GM21619 (cell line): ENCODE measurements at regions not wholly inside any gene's neighbourhood (a gene's known extent, or its start where the extent isn't known, plus 50 kb on each side); places are given as distances from the start of the nearest gene placed in this dataset.
"Not testable (repeated sequence)": the region's sequence is repeated elsewhere in the genome, so short reads cannot be mapped to it uniquely, and the experiment has no call there.

Experiments
- ATAC-seq: cut with Tn5 transposase; IDR thresholded peaks from one replicate; pipeline ENCODE4 v1.9.1; 2021; ENCODE audit not compliant: unreplicated experiment

DNA sequence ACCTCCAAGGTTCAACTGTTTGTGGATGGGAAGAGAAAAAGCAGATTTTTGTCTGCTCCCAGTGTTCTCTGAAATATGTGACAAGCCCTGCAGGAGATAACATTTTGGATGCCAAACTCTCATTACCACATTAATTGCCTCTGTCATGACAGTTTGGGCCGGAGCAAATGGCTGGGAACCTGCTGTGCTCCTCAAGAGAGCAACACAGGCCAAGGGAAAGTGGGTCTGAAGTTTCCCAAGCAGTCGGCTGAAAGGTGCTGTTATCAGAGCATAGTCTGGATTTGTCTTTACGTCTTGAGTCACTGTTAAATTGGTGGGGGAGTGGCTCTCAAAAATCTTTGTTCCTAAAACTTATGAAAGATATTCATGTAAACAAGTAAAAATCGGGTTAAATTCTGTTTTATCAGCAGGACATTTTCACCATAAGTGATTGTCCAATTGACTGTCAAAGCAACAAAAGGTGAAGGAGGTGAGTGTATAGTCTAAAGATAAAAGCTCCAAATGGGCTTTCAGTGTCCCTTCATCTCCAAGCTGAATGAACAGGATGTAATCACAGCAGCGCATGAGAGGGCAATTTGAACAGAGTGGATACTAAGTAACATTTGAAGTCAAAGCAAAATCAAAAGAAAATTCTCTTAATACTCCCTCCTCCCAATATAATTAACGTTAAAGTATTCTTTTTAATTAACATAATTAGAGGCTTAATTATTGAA lies 844.8 kb downstream of the PCDH17 start:
- ATAC-seq, result no peak

DNA sequence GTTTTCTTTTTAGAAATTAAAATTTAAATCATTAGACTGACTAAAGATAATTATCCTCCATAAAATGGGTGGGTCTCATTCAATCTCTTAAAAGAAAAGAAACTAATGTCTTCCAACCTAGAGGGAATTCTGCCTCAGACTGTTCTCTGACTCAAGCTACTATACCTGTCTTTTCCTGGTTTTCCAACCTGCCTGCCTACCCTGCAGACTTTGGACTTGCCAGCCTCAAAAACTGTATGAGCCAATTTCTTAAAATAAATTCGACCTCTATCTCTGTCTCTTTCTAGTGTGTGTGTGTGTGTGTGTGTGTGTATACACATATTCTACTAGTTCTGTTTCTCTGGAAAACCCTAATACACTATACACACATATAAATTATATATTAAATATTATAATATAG lies 847.3 kb downstream of the PCDH17 start:
- ATAC-seq, result no peak

DNA sequence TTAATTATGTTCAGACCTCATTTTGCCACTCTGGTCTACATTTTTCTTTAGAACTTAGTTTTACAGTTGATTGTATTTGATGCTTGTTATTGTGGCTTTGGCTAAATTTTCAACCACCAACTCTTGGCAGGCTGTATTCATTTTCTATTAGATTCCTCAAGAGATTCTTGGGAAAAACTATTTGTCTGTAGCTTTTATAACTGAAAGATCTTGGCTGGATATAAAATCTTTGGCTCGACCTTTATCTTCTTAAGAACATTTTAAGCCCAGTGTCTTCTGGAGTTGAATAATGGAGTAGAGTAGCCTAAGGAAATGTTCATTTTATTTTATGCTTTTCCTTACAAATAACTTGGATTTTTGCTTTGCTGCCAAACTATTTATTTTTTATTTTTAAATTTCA lies 848.5 kb downstream of the PCDH17 start:
- ATAC-seq, result no peak

DNA sequence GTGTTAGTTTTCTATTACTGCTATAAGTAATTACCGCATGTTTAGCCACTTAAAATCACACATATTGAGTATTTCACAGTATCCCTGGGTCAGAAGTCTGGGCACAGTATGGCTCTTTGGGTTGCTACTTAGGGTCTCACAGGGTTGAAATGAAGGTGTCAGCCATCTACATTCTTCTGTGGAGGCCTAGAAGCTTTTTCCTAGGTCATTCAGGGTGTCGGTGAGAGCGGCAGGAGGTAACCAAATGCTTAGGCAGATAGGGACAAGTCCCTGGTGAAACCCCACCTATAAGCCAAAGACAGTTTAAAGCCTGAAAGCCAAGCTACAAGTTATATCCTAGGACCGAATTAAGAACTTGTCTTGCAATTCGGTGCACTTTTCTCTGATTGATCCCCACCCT lies 856.7 kb downstream of the PCDH17 start:
- ATAC-seq, result no peak

DNA sequence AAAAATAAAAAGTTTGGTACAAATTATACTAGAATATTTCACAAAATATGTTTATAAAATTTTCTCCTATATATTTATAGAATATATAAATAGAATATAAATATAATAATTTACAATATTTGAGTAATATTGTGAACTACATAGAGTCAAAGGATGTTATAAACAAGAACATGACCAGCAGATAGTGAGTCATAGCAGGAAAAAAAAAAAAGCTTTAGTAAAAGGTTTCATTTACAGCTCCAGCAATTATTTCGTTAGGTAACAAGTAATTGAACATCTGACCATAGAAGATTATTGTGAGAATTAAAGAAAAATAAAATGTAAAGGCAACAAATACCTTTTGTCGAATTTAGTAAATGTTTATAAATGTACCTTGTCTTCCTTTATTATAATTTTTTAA lies 864.1 kb downstream of the PCDH17 start:
- ATAC-seq, result no peak

DNA sequence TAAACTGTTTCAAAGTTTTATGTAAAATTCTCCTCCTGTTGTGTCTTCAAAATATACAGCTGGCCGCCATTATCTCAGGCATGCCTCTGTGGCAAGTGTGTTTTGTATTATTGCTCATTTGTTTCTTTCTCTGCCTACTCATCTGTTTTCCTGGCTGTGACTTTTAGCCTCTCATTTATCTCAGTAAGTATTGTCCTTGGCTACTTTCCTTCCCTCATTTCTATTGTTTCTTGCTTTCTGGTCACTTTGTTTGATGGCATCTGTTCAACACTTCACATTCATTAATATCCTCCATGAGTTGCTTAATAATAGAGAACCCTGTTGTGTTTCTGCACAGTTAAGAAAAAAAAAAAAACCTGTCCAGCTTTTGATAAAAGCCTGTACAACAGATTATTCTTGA lies 869.4 kb downstream of the PCDH17 start:
- no peak for ATAC-seq

DNA sequence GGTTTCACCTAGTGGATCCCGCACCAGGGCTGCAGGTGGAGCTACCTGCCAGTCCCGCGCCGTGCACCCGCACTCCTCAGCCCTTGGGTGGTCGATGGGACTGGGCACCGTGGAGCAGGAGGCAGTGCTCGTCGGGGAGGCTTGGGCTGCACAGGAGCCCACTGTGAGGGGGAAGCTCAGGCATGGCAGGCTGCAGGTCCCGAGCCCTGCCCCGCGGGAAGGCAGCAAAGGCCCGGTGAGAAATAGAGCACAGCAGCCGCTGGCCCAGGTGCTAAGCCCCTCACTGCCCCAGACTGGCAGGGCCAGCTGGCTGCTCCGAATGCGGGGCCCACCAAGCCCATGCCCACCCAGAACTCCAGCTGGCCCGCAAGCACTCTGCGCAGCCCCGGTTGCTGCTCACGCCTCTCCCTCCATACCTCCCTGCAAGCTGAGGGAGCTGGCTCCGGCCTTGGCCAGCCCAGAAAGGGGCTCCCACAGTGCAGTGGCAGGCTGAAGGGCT lies 872.7 kb downstream of the PCDH17 start:
- ATAC-seq, result not testable (repeated sequence)

DNA sequence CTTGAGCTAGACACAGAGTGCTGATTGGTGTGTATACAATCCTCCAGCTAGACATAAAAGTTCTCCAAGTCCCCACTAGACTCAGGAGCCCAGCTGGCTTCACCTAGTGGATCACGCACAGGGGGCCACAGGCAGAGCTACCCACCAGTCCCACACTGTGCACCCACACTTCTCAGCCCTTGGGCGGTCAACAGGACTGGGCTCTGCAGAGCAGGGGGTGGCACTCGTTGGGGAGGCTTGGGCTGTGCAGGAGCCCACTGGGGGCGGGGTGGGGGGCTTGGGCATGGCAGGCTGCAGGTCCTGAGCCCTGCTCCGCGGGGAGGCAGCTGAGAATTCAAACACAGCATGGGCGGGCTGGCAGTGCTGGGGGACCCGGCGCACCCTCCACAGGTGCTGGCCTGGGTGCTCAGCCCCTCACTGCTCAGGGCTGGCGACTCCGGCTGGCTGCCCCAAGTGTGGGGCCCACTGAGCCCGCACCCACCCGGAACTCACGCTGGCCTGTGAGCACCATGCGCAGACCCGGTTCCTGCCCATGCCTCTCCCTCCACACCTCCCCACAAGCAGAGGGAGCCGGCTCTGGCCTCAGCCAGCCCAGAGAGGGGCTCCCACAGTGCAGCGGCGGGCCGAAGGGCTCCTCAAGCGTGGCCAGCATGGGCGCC lies 873.8 kb downstream of the PCDH17 start:
- not testable (repeated sequence) for ATAC-seq

DNA sequence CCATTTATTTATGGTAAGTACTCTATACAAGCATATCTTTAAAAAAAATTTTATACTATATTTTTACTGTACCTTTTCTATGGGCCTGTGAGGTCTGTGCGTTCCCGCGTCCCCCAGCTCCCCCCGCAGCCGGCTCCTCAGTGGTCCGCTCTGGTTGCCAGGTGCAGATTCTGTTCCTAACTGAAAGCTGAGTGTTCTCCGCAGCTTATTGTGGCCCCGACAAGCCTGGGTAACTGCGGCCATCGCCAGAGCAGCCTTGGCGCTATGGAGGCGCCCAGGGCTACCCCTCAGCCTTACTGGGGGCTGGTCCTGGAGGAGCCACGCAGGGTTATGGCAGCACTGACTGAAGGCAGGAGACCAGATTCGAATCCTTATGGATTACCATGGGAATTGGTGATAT lies 896.8 kb downstream of the PCDH17 start:
- ATAC-seq, result no peak

DNA sequence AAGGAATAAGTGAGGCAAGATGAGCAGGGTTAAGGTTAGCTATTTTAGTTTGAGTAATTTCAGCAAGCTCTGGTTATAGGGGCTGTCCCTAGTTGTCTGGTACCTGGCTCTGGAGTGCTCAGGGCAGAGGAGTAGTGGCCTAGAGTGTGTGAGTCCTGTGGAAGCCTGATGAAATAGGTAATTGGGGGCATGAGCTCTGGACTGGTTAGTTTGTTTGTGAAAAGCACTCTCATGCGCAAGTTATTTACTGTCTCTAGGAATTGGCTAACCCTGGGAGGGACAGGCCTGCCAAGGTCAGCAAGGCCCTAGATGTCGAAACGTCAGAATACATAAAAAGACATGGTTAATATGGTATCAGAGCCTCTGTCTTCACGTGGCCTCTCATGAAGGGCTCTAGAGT lies 900.1 kb downstream of the PCDH17 start:
- ATAC-seq, result no peak

DNA sequence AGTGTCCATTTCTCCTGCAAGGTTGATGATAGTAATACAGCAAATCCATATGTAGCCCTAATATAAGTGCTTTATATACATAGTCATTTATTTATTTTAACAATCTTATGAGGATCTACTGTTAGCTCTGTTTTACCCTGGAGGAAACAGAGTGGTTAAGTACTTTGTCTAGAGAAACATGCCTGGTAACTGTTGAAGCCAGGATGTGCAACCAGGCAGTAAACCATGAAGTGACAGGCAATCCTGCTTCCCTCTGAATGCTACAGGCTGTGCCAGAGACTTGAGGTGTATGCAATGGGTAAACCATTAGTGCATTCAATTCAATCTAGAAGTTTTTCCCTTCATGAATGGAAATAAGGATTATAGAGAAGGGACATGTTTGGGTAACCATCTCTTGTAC lies 911.0 kb downstream of the PCDH17 start:
- ATAC-seq, result no peak

DNA sequence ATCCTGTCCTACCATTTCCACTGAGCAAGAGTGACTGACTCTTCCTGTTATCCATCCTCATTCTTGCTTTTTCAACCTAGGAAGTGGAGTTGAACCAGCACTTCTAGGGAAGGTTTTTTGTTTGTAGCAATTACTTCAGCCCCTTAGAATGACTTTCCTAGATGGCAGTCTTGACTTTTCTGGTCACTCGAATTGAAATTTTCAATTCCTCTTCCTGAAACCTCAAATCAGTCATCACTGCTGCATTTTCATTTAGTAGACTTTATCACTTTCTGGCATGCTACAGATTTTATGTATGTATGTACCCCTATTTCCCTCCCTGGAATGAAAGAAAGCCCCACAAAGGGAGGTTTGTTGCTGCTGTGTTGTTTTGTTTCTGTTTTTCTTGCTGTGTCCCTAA lies 915.9 kb downstream of the PCDH17 start:
- ATAC-seq, result no peak

DNA sequence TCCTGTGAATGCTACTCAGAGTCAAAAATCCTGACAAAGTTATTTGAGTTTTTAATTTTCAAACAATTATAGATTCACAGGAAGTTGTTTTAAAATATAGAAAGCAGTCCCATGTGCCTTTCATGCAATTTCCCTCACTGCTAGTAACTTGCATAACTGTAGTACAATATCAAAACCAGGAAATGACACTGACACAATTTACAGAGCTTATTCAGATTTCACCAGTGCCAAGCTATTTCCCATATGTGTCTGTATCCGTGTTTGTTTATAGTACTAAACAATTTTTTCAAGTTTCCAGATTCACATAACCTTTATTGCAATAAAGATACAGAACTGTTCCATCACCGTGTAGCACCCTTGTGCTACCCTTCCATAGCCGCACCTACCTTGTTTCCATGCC lies 934.6 kb downstream of the PCDH17 start:
- no peak for ATAC-seq

DNA sequence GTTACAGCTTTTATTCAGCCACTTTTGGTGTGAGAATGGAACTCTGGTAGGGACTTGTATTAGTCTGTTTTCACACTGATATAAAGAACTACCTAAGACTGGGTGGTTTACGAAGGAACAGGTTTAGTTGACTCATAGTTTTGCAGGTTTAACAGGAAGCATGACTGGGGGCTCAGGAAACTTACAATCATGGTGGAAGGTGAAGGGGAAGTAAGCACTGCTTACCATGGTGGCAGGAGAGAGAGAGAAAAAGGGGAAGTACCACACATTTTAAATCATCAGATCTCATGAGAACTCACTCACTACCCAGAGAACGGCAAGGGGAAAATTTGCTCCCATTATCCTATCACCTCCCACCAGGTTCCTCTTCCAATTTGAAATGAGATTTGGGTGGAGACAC lies 942.2 kb downstream of the PCDH17 start:
- no peak for ATAC-seq

DNA sequence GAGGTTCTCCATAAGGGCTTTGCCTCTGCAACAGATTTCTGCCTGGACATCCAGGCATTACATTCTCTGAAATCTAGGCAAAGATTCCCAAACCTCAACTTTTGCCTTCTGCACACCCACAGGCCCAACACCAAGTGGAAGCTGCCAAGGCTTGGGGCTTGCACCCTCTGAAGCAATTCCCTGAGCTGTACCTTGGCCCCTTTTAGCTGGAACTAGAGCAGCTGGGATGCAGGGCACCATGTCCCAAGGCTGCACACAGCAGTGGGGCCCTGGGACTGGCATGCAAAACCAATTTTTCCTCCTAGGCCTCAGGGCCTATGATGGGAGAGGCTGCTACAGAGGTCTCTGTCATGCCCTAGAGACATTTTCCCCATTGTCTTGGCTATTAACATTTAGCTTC lies 943.2 kb downstream of the PCDH17 start:
- no peak for ATAC-seq

DNA sequence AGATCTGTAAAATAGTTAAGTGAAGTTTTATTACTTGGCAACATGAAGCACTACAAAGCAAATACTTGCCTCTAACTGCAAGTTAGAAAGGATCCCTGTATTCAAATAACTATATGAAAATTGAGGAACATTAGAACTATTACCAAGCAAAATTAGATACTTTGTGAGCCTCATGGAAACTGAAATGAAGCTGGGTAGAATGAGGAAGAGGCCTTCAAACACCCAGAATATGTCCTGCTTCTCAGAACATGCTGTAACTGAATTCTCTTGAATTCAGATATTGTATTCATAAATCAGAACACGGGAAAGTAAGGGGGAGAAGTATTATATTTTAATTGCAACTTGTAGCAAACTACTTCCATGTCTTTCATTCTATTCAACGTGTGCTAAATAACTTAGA lies 947.9 kb downstream of the PCDH17 start:
- ATAC-seq, result no peak

DNA sequence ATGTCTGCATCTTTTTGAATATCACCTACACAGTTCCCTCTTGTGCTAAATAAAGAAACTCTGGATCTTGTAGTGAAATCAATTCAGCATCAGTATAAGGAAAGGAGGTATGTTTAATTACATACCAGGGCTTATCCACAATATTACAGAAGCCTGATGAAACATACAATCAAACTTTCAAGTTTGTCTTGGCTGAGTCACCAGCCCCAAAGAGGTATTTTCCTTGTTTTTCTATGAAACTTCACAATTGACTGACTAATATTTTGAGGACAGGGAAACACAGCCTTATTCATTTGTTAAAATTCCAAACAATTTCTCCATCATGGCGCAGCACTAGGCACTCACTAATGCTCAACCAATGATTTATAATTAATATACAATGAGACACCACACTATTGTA lies 952.4 kb downstream of the PCDH17 start:
- no peak for ATAC-seq

DNA sequence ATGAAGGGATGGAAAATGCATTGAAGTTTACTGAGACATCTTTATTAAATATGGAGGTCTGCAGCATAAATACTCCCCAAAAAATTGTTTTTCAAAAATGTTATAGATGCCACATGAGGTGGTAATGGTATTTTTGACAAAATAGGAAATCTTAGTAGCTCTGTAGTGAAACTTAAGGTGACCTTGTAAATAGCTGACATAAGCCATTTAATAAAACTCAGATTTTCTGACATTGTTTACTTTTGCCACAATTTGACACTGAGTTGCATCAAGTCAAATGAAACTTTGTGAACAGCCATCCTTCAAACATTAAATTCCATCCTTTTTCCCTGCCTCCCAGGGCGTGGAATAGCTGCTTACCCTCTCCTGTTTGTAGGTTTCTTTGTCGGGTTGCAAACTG lies 953.1 kb downstream of the PCDH17 start:
- no peak for ATAC-seq

DNA sequence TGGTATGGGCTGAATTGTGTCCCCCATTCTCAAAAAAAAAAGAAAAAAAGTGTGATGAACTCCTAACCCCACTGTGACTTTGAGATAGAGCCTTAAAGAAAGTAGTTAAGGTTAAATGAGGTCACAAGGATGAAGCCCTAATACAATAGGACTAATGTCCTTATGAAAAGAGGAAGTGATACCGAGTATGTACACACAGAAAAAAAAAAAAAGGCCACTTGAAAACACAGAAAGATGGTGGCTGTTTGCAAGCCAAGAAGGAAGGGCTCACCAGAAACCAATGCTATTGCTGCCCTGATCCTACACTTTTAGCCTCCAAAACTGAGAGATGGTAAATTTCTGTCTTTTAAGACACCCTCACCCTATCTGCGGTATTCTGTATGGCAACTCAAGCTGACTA lies 955.6 kb downstream of the PCDH17 start:
- ATAC-seq, result peak; percentile 97

DNA sequence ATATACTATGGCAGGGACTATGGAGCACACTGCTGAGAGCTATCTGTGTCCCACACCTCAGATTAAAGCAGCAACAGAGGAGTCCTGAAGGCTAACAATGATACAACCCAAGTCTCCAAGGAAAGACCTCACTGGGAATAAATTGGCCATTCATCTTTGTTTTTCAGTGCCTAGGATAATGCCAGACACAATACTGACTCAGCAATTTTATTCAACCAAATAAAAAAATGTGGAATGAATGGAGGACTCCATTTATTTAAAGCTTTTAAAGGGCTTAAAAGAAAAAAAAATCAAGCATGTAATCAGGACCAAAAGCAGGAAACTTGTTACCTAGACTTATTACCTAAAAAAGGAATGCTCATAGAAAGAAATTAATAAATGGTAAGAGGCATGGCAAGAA lies 960.5 kb downstream of the PCDH17 start:
- ATAC-seq, result no peak

DNA sequence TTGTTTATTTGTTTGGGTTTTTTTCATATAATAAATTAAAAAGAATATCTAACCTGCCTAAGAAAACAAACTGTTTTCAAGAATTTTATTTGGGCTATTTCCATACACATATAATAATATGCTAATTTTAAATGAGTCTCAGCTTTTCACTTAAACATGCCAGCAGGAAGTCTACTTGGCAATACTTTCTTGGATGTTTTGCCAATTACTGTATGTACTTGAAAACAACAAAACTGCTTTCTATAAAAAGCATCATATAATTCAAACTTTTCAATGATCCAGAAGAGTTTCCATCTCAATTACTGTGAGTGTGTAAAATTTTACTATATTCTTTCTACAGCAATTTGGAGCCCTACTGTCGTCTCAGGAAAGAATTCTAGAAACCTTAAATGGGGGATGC lies 961.2 kb downstream of the PCDH17 start:
- no peak for ATAC-seq

DNA sequence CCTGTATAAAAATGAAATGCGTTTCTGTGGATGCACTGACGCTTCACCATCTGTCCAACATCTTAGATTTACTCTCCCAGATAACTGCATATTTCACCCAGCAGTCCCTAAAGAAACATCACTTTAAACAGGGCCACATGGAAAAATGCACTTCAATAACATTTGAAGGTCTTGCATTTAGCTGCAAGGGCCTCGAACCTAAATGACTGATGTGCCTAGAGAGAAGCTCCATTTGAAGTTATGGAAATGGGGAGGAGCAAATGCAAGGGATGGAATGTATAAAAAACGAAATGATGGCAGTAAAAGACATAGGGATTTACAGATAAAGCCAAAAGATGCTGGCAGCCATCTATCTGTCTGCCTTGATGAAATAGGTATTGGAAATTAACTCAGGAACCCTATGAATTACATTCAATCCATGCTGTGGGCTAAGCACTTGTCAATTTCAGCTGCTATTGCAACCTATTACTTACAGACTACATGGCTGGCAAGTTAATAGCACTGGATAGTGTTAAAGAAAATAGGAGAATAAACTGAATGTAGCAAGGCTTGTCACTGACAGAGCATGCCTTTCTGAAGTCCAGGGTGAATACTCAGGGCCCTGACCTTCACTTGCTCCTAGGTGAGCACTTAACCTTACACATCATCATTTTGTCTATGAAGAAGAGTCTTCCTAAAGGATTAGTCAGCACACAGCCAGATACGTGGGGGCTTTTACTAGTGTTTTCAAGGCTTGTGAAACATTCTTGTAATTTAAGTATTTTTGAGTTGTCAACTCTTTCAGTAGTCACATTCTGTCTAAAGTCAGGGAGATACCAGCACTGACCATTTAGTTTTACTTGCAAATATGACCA lies 963.4 kb downstream of the PCDH17 start:
- ATAC-seq, result no peak
